K562 (cell line): ENCODE measurements at regions not wholly inside any gene's neighbourhood (a gene's known extent, or its start where the extent isn't known, plus 50 kb on each side); places are given as distances from the start of the nearest gene placed in this dataset.

Experiments used
- ATAC-seq: fragments of 200-7000 bp; cut with Tn5 transposase; 3 replicates; pipeline ENCODE4 v1.9.1; 2020; ENCODE audit warnings: moderate library complexity
- BruUV-seq: library from RNA; stranded (reverse); fragments of 400-500 nt; replicated peaks from 2 replicates; lab custom pipeline; 2021; lab: Mats Ljungman, UMichigan
- CTCF ChIA-PET: fragments of 300-600 bp; formaldehyde crosslinking; extraction: SDS; loops from one replicate; lab custom pipeline; 2021; ENCODE audit warnings: low intra/inter-chr PET ratio; lab: Yijun Ruan, JAX
- POLR2A ChIA-PET: fragments of 300-600, 350-650 bp; sonication (Branson Sonifier 250); formaldehyde crosslinking; extraction: SDS; loops from one replicate; lab custom pipeline; 2021; ENCODE audit warnings: antibody characterized with exemption, inconsistent platforms; lab: Yijun Ruan, JAX
- DNase-seq, 4 experiments: peaks; one replicate each; pipeline versions ENCODE4 v3.0.0 to v3.0.0-alpha.2; 2011 to 2018; ENCODE audit warnings: low spot score in 3 of 4, mixed read lengths in 3 of 4; ENCODE audit errors: extremely low read depth in 1 of 4
- FAIRE-seq: peaks from 2 replicates; lab custom pipeline; 2011; peaks lifted over from hg19 to GRCh38; lab: Jason Lieb, UNC
- H2AFZ ChIP-seq: 2 replicates; pipeline ENCODE4 v1.6.0; 2011; ENCODE audit warnings: low read depth, low read length, control low read depth, inconsistent platforms
- H3K27ac ChIP-seq: fragments of 200-600 bp; 3 replicates; pipeline ENCODE4 v1.8.0; 2011; ENCODE audit warnings: low read depth, mild to moderate bottlenecking, control low read depth, inconsistent platforms, low read length, moderate library complexity, mixed read lengths; ENCODE audit errors: extremely low read depth
- H3K27me3 ChIP-seq, 2 experiments: fragments of 300-600 bp in 1 of 2; 2 replicates in 1 of 2; 3 replicates in 1 of 2; pipeline versions ENCODE4 v1.6.0 to v1.8.0; 2011; ENCODE audit warnings: inconsistent platforms in 2 of 2, low read length in 2 of 2, mild to moderate bottlenecking in 1 of 2, mixed read lengths in 1 of 2, moderate library complexity in 1 of 2; ENCODE audit not compliant: control insufficient read depth in 2 of 2, insufficient read depth in 2 of 2
- H3K36me3 ChIP-seq: fragments of 300-600 bp; 3 replicates; pipeline ENCODE4 v1.8.0; 2011; ENCODE audit warnings: mild to moderate bottlenecking, low read length, inconsistent platforms; ENCODE audit not compliant: control insufficient read depth, insufficient read depth
- H3K4me1 ChIP-seq, 2 experiments: fragments of 200-600 bp in 1 of 2; replicated peaks in 1 of 2; 2 replicates in 1 of 2; 3 replicates in 1 of 2; pipeline versions ENCODE4 v1.5.1 to v1.8.0; 2011; ENCODE audit warnings: inconsistent platforms in 2 of 2, low read length in 2 of 2, mild to moderate bottlenecking in 1 of 2, mixed read lengths in 1 of 2, moderate library complexity in 1 of 2; ENCODE audit not compliant: control insufficient read depth in 2 of 2, insufficient read depth in 2 of 2
- H3K4me2 ChIP-seq: 2 replicates; pipeline ENCODE4 v1.6.1; 2011; ENCODE audit warnings: low read length, control low read depth, inconsistent platforms, mixed read lengths; ENCODE audit not compliant: insufficient read depth
- H3K4me3 ChIP-seq: fragments of 200-600 bp; sonication (generic), shearing (Covaris generic); 2 replicates; pipeline ENCODE4 v1.5.1; 2016; ENCODE audit warnings: control low read depth, inconsistent platforms
- H3K79me2 ChIP-seq: fragments of 200-600 bp; 3 replicates; pipeline ENCODE4 v1.8.0; 2011; ENCODE audit warnings: low read length, inconsistent platforms; ENCODE audit not compliant: control insufficient read depth, insufficient read depth
- H3K9ac ChIP-seq, 2 experiments: 2 replicates each; pipeline versions ENCODE4 v1.6.0 to v1.6.1; 2011; ENCODE audit warnings: low read depth in 2 of 2, low read length in 2 of 2, control low read depth in 1 of 2, inconsistent platforms in 1 of 2, mild to moderate bottlenecking in 1 of 2, mixed read lengths in 1 of 2; ENCODE audit not compliant: insufficient read depth in 1 of 2
- H3K9me1 ChIP-seq: one replicate; pipeline ENCODE4 v1.6.0; 2011; ENCODE audit warnings: inconsistent platforms, mild to moderate bottlenecking, low read length, moderate library complexity; ENCODE audit not compliant: control insufficient read depth, insufficient read depth
- H3K9me3 ChIP-seq: replicated peaks from 2 replicates; pipeline ENCODE4 v1.5.1; 2011; ENCODE audit warnings: low read depth, low read length, inconsistent platforms; ENCODE audit not compliant: control insufficient read depth, insufficient read depth
- H4K20me1 ChIP-seq: replicated peaks from 2 replicates; pipeline ENCODE4 v1.6.1; 2011; ENCODE audit warnings: low read length, inconsistent platforms, mixed read lengths; ENCODE audit not compliant: control insufficient read depth, insufficient read depth
- ARID3B ChIP-seq: fragments of 250-450 bp; sonication (Bioruptor Pico); IDR thresholded peaks from 2 replicates; pipeline ENCODE4 v1.4.0; 2020; ENCODE audit warnings: borderline replicate concordance
- BCL6 ChIP-seq: fragments of 250-450 bp; sonication (Bioruptor Pico); IDR thresholded peaks from 2 replicates; pipeline ENCODE4 v1.4.0; 2020
- CEBPZ ChIP-seq: fragments of 150-350 bp; IDR thresholded peaks from 2 replicates; pipeline ENCODE4 v1.6.1; 2014; ENCODE audit warnings: low read depth, mild to moderate bottlenecking, low read length, borderline replicate concordance
- FOXJ2 ChIP-seq: fragments of 200-800 bp; sonication (Bioruptor generic); IDR thresholded peaks from 2 replicates; pipeline ENCODE4 v1.6.1; 2016; ENCODE audit warnings: missing genetic modification characterization, missing compliant biosample characterization
- GTF2F1 ChIP-seq: IDR thresholded peaks from 2 replicates; pipeline ENCODE4 v1.6.1; 2011; ENCODE audit warnings: low read depth, low read length, improper control_type of control experiment
- HDAC2 ChIP-seq: fragments of 450-650 bp; IDR thresholded peaks from 2 replicates; pipeline ENCODE4 v1.6.1; 2016; ENCODE audit warnings: mild to moderate bottlenecking
- HMG20A ChIP-seq: fragments of 450-650 bp; formaldehyde crosslinking; conservative IDR thresholded peaks from 2 replicates; pipeline ENCODE4 v1.4.0; 2020; ENCODE audit warnings: mild to moderate bottlenecking, mixed read lengths
- MAFG ChIP-seq: fragments of 450-650 bp; conservative IDR thresholded peaks from 2 replicates; pipeline ENCODE4 v1.6.1; 2016; ENCODE audit warnings: missing genetic modification characterization, missing compliant biosample characterization
- POLR3G ChIP-seq: IDR thresholded peaks from 2 replicates; pipeline ENCODE4 v1.6.1; 2011; ENCODE audit not compliant: insufficient read length, insufficient replicate concordance; ENCODE audit errors: extremely low read depth
- SIN3B ChIP-seq: fragments of 450-650 bp; IDR thresholded peaks from 2 replicates; pipeline ENCODE4 v1.6.1; 2017; ENCODE audit warnings: low read depth, mild to moderate bottlenecking, moderate library complexity
- SMARCC2 ChIP-seq: fragments of 450-650 bp; IDR thresholded peaks from 2 replicates; pipeline ENCODE4 v1.6.1; 2017; ENCODE audit warnings: antibody characterized with exemption, moderate library complexity, mild to moderate bottlenecking, low read depth
- ZNF23 ChIP-seq: fragments of 250-450 bp; sonication (Bioruptor Pico); IDR thresholded peaks from 2 replicates; pipeline ENCODE4 v1.4.0; 2020; ENCODE audit warnings: mild to moderate bottlenecking
- ZNF512 ChIP-seq: IDR thresholded peaks from 2 replicates; pipeline ENCODE4 v1.6.1; 2016; ENCODE audit warnings: missing genetic modification characterization, missing compliant biosample characterization
- ZNF695 ChIP-seq: fragments of 450-650 bp; formaldehyde crosslinking; IDR thresholded peaks from 2 replicates; pipeline ENCODE4 v1.4.0; 2020; ENCODE audit warnings: mild to moderate bottlenecking, moderate library complexity
- WGBS: fragments of 100-300 bp; shearing (Covaris generic); methylation state at CpG from one replicate; pipeline ENCODE4 v1.1.6; 2016; ENCODE audit warnings: low coverage, mixed read lengths; ENCODE audit not compliant: insufficient coverage; ENCODE audit errors: missing lambda C conversion rate; 5-methylcytosine and 5-hydroxymethylcytosine counted together
- in situ Hi-C: fragments of 300-500 bp; cut with MboI; formaldehyde crosslinking; loops from 4 replicates; pipeline ENCODE4 v1.15.0; 2018; ENCODE audit warnings: inconsistent platforms, mixed read lengths
- intact Hi-C: fragments of 100-400 bp; cut with micrococcal nuclease; formaldehyde crosslinking; loops from 2 replicates; pipeline ENCODE4 v1.14.2; 2022

GRCh38 chr10:2813693-2814092, 253.7 kb upstream of the PFKP start:
- Histone ChIP-seq H3K36me3 (no peaks in the 10 kb centered on the region), H2AFZ (no peak overlapping the region), H3K27ac (no peak overlapping the region), H3K9me1 (no peaks in the 10 kb centered on the region), H3K4me1 (no peaks in the 10 kb centered on the region), H3K9ac (no peak overlapping the region), H3K4me3 (no peak overlapping the region), H3K79me2 (no peaks in the 10 kb centered on the region), H3K27me3 (peaks cover 2 to 9% of the 10 kb centered on the region in 2 experiments; a peak in 2 of 5 replicates), H3K4me2 (no peak overlapping the region), H4K20me1 (no peaks in the 10 kb centered on the region), H3K9me3 (no peaks in the 10 kb centered on the region)
- ChIA-PET POLR2A (interaction anchor here (0.6 kb wide), 1 partner anchor 458 kb away, joined by 3 read pairs; no protein-coding TSS in a partner anchor), CTCF (no interaction called here)
- in situ Hi-C loops (no loop called here), intact Hi-C loops (no loop called here)
- no peak for TF ChIP-seq SIN3B
- no peak for TF ChIP-seq MAFG (tag)
- TF ChIP-seq ZNF695 (CRISPR knock-in tag): no peak
- no peak for TF ChIP-seq ARID3B (CRISPR knock-in tag)
- TF ChIP-seq POLR3G: no peak
- TF ChIP-seq FOXJ2 (tag): no peak
- no peak for TF ChIP-seq CEBPZ
- TF ChIP-seq HDAC2: no peak
- TF ChIP-seq GTF2F1: no peak
- no peak for TF ChIP-seq HMG20A
- TF ChIP-seq ZNF23 (CRISPR knock-in tag): no peak
- no peak for TF ChIP-seq ZNF512 (tag)
- TF ChIP-seq BCL6: no peak
- TF ChIP-seq SMARCC2: no peak
- FAIRE-seq: no peak
- no peak for ATAC-seq
- BruUV-seq: no TSS peak
- 2% methylated on average over 7 of the region's 7 CpGs for WGBS
- DNase-seq: no peak
